H1 (cell line): ENCODE measurements at regions not wholly inside any gene's neighbourhood (a gene's known extent, or its start where the extent isn't known, plus 50 kb on each side); places are given as distances from the start of the nearest gene placed in this dataset.

Experiments used
- CTCF ChIA-PET: fragments of 300-600 bp; sonication (Branson Sonifier 250); formaldehyde crosslinking; loops from one replicate; lab custom pipeline; 2021; ENCODE audit not compliant: partially characterized antibody; lab: Charles Lee
- POLR2A ChIA-PET: fragments of 300-600 bp; sonication (Branson Sonifier 250); formaldehyde crosslinking; loops from one replicate; lab custom pipeline; 2021; ENCODE audit warnings: inconsistent platforms; ENCODE audit not compliant: partially characterized antibody; lab: Charles Lee
- DNase-seq, 2 experiments: peaks; one replicate each; pipeline versions ENCODE4 v3.0.0 to v3.0.0-alpha.2; 2010 to 2022; ENCODE audit warnings: low spot score in 2 of 2, low read depth in 1 of 2, mixed read lengths in 1 of 2
- FAIRE-seq: peaks from 2 replicates; lab custom pipeline; 2011; peaks lifted over from hg19 to GRCh38; lab: Jason Lieb, UNC
- H2AFZ ChIP-seq: 2 replicates; pipeline ENCODE4 v1.8.1; 2012; ENCODE audit warnings: low read length, inconsistent platforms
- H2AK5ac ChIP-seq: 2 replicates; pipeline ENCODE4 v1.6.1; 2013; ENCODE audit warnings: low read depth, low read length
- H2BK120ac ChIP-seq: replicated peaks from 2 replicates; pipeline ENCODE3; 2013; ENCODE audit warnings: low read depth, low read length, inconsistent platforms
- H2BK12ac ChIP-seq: 2 replicates; pipeline ENCODE4 v1.6.1; 2013; ENCODE audit warnings: low read depth, low read length
- H2BK15ac ChIP-seq: 2 replicates; pipeline ENCODE4 v1.6.1; 2013; ENCODE audit warnings: low read length
- H2BK20ac ChIP-seq: 2 replicates; pipeline ENCODE4 v1.6.1; 2013; ENCODE audit warnings: low read length
- H2BK5ac ChIP-seq: 2 replicates; pipeline ENCODE4 v1.6.1; 2013; ENCODE audit warnings: low read depth, low read length
- H3K14ac ChIP-seq: 2 replicates; pipeline ENCODE4 v1.6.1; 2013; ENCODE audit warnings: inconsistent platforms; ENCODE audit not compliant: insufficient read length
- H3K18ac ChIP-seq: 2 replicates; pipeline ENCODE4 v1.6.1; 2013; ENCODE audit warnings: low read length; ENCODE audit errors: extremely low read depth
- H3K23ac ChIP-seq: 2 replicates; pipeline ENCODE4 v1.6.1; 2013; ENCODE audit warnings: inconsistent platforms; ENCODE audit not compliant: insufficient read length
- H3K23me2 ChIP-seq: 2 replicates; pipeline ENCODE4 v1.6.1; 2013; ENCODE audit warnings: low read depth, low read length
- H3K27ac ChIP-seq: 2 replicates; pipeline ENCODE4 v1.6.1; 2011; ENCODE audit warnings: low read depth, low read length, inconsistent platforms
- H3K27me3 ChIP-seq, 4 experiments: replicated peaks in 1 of 4; 1 replicate in 1 of 4; 2 replicates in 3 of 4; pipeline versions ENCODE4 v1.6.1 to v1.8.1; 2011 to 2013; ENCODE audit warnings: low read length in 3 of 4, mild to moderate bottlenecking in 3 of 4, inconsistent platforms in 2 of 4, mixed read lengths in 2 of 4, moderate library complexity in 1 of 4; ENCODE audit not compliant: control insufficient read depth in 3 of 4, insufficient read depth in 3 of 4; ENCODE audit errors: extremely low read depth in 1 of 4
- H3K36me3 ChIP-seq, 4 experiments: 2 replicates each; pipeline versions ENCODE4 v1.6.1 to v1.8.1; 2011 to 2013; ENCODE audit warnings: mild to moderate bottlenecking in 4 of 4, low read length in 3 of 4, moderate library complexity in 2 of 4, control low read depth in 1 of 4, inconsistent platforms in 1 of 4; ENCODE audit not compliant: insufficient read depth in 4 of 4, control insufficient read depth in 2 of 4
- H3K4ac ChIP-seq: replicated peaks from 2 replicates; pipeline ENCODE3; 2013; ENCODE audit warnings: low read length, low read depth, mixed read lengths, inconsistent platforms; ENCODE audit not compliant: insufficient read length
- H3K4me1 ChIP-seq, 4 experiments: replicated peaks in 1 of 4; 1 replicate in 1 of 4; 2 replicates in 3 of 4; pipeline versions ENCODE4 v1.6.1 to v1.8.1; 2011 to 2013; ENCODE audit warnings: low read length in 3 of 4, inconsistent platforms in 2 of 4, mixed read lengths in 1 of 4; ENCODE audit not compliant: insufficient read depth in 4 of 4, control insufficient read depth in 3 of 4
- H3K4me2 ChIP-seq, 2 experiments: 2 replicates each; pipeline versions ENCODE4 v1.6.1 to v1.8.1; 2011 to 2013; ENCODE audit warnings: low read depth in 2 of 2, low read length in 2 of 2, control low read depth in 1 of 2, inconsistent platforms in 1 of 2, mild to moderate bottlenecking in 1 of 2; ENCODE audit not compliant: insufficient read depth in 1 of 2
- H3K4me3 ChIP-seq, 4 experiments: fragments of 200-600, 300-600 bp in 1 of 4; sonication (generic), shearing (Covaris generic), sonication (Bioruptor Twin) in 1 of 4; 2 replicates each; pipeline versions ENCODE4 v1.5.1 to v1.8.1; 2011 to 2016; ENCODE audit warnings: low read length in 4 of 4, low read depth in 3 of 4, control low read depth in 2 of 4, inconsistent platforms in 2 of 4, mild to moderate bottlenecking in 2 of 4, mixed read lengths in 1 of 4, moderate library complexity in 1 of 4; ENCODE audit not compliant: insufficient read depth in 2 of 4; ENCODE audit errors: extremely low read depth in 1 of 4
- H3K56ac ChIP-seq: replicated peaks from 2 replicates; pipeline ENCODE3; 2013; ENCODE audit warnings: low read depth, mild to moderate bottlenecking, mixed read lengths, low read length, inconsistent platforms; ENCODE audit not compliant: insufficient read length
- H3K79me1 ChIP-seq: 2 replicates; pipeline ENCODE4 v1.6.1; 2013; ENCODE audit warnings: low read depth, low read length, control low read depth
- H3K79me2 ChIP-seq, 2 experiments: 2 replicates each; pipeline versions ENCODE4 v1.6.1 to v1.8.1; 2012 to 2013; ENCODE audit warnings: low read length in 2 of 2, mild to moderate bottlenecking in 2 of 2, inconsistent platforms in 1 of 2; ENCODE audit not compliant: insufficient read depth in 2 of 2, control insufficient read depth in 1 of 2
- H3K9ac ChIP-seq, 4 experiments: replicated peaks in 1 of 4; 1 replicate in 1 of 4; 2 replicates in 3 of 4; pipeline versions ENCODE4 v1.6.1 to v1.8.1; 2011 to 2013; ENCODE audit warnings: low read depth in 3 of 4, low read length in 3 of 4, control low read depth in 2 of 4, mild to moderate bottlenecking in 2 of 4, moderate library complexity in 2 of 4, inconsistent platforms in 1 of 4; ENCODE audit errors: extremely low read depth in 1 of 4
- H3K9me3 ChIP-seq, 2 experiments: 2 replicates each; pipeline versions ENCODE4 v1.6.1 to v1.8.1; 2012 to 2013; ENCODE audit warnings: mild to moderate bottlenecking in 2 of 2, moderate library complexity in 2 of 2, control low read depth in 1 of 2, inconsistent platforms in 1 of 2, low read depth in 1 of 2, low read length in 1 of 2, mixed read lengths in 1 of 2; ENCODE audit not compliant: insufficient read depth in 2 of 2
- H4K20me1 ChIP-seq, 2 experiments: replicated peaks in 1 of 2; 2 replicates each; pipeline versions ENCODE3 to v1.8.1; 2011 to 2013; ENCODE audit warnings: inconsistent platforms in 2 of 2, low read length in 2 of 2, mild to moderate bottlenecking in 1 of 2; ENCODE audit not compliant: insufficient read depth in 2 of 2, control insufficient read depth in 1 of 2
- H4K5ac ChIP-seq: 2 replicates; pipeline ENCODE4 v1.6.1; 2013; ENCODE audit warnings: low read length, low read depth, mixed read lengths, inconsistent platforms; ENCODE audit not compliant: insufficient read length
- H4K8ac ChIP-seq: 2 replicates; pipeline ENCODE4 v1.8.0; 2013; ENCODE audit warnings: mild to moderate bottlenecking, moderate library complexity, low read length, inconsistent platforms; ENCODE audit not compliant: insufficient read depth; ENCODE audit errors: extremely low read depth
- H4K91ac ChIP-seq: replicated peaks from 2 replicates; pipeline ENCODE3; 2013; ENCODE audit warnings: low read length, mixed read lengths, inconsistent platforms; ENCODE audit not compliant: insufficient read length
- CEBPB ChIP-seq: IDR thresholded peaks from 2 replicates; pipeline ENCODE4 v1.6.1; 2012; ENCODE audit warnings: low read depth, low read length
- KDM4A ChIP-seq: IDR thresholded peaks from one replicate; pipeline ENCODE4 v1.7.1; 2012; ENCODE audit warnings: low read depth, mild to moderate bottlenecking, moderate library complexity, low read length, inconsistent platforms; ENCODE audit not compliant: severe bottlenecking
- MAFK ChIP-seq: IDR thresholded peaks from 2 replicates; pipeline ENCODE4 v1.6.1; 2012; ENCODE audit warnings: low read depth, mild to moderate bottlenecking, improper control_type of control experiment, low read length
- SIX5 ChIP-seq: IDR thresholded peaks from 2 replicates; pipeline ENCODE4 v1.6.1; 2011; ENCODE audit warnings: mild to moderate bottlenecking, low read depth, low read length
- TEAD4 ChIP-seq: IDR thresholded peaks from 2 replicates; pipeline ENCODE4 v1.6.1; 2012; ENCODE audit warnings: low read depth, low read length, inconsistent platforms, mixed read lengths
- WGBS, 2 experiments: shearing (Covaris generic) in 1 of 2; methylation state at CpG; one replicate each; pipeline versions ENCODE4 v1.1.6 to v1.1.7; 2013 to 2015; ENCODE audit warnings: low lambda C conversion rate in 2 of 2, mixed read lengths in 2 of 2, inconsistent platforms in 1 of 2, low coverage in 1 of 2, missing lambda C conversion rate in 1 of 2; ENCODE audit not compliant: insufficient replicate concordance in 2 of 2, insufficient coverage in 1 of 2, insufficient read length in 1 of 2; ENCODE audit errors: extremely low coverage in 1 of 2, missing lambda C conversion rate in 1 of 2; 5-methylcytosine and 5-hydroxymethylcytosine counted together
- TF ChIP-seq, protein P1 (sequence below): IDR thresholded peaks from 2 replicates; pipeline ENCODE4 v1.6.1; 2012; ENCODE audit warnings: inconsistent platforms
- TF ChIP-seq, protein P2 (sequence below): IDR thresholded peaks from 2 replicates; pipeline ENCODE4 v1.6.1; 2011; ENCODE audit warnings: low read depth, mild to moderate bottlenecking, low read length; ENCODE audit not compliant: insufficient read depth
- TF ChIP-seq, protein P3 (sequence below): IDR thresholded peaks from 2 replicates; pipeline ENCODE4 v1.6.1; 2012; ENCODE audit warnings: inconsistent platforms

DNA sequence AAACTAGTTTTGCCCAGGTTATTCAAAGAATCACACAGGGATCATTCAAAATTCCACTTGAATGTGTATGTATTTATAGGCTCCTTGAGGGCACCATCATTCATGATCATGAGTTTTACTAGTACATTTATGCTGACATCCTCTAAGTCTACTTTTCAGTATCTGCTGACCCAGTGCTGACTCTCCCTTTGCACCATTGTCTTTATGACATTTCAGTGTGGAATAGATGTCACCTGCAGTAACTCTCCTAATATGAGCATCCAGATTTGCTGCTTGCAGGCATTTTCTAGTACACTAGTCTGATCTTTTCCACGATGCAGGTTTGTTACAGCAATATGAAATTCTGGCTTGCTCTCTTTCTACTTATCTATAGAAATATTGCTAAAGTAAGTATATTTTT lies 1603.5 kb downstream of the SI start:
- Histone ChIP-seq H4K91ac (no peak overlapping the region), H4K5ac (no peak overlapping the region), H3K4me3 (no peak overlapping the region), H3K9me3 (no peaks in the 10 kb centered on the region), H3K36me3 (no peaks in the 10 kb centered on the region), H3K4me2 (no peak overlapping the region), H3K14ac (no peak overlapping the region), H3K9ac (no peak overlapping the region), H2AFZ (no peak overlapping the region), H2BK15ac (no peak overlapping the region), H3K27me3 (no peaks in the 10 kb centered on the region), H3K27ac (no peak overlapping the region), H3K23ac (no peak overlapping the region), H3K79me1 (no peaks in the 10 kb centered on the region), H2BK12ac (no peak overlapping the region), H3K79me2 (no peaks in the 10 kb centered on the region), H3K23me2 (no peaks in the 10 kb centered on the region), H3K56ac (no peak overlapping the region), H4K8ac (no peak overlapping the region), H2BK5ac (no peak overlapping the region), H3K4me1 (no peaks in the 10 kb centered on the region), H2AK5ac (no peak overlapping the region), H4K20me1 (no peaks in the 10 kb centered on the region), H2BK120ac (no peak overlapping the region), H3K18ac (no peak overlapping the region), H2BK20ac (no peak overlapping the region), H3K4ac (no peak overlapping the region)
- 95% methylated on average over 1 of the region's 1 CpG; no CpG with 5 or more reads in 1 of the 2 experiments for WGBS, 2 experiments
- DNase-seq (no peak), FAIRE-seq (no peak)
- POLR2A ChIA-PET = no interaction called here
- CTCF ChIA-PET = no interaction called here
- no peak for TF ChIP-seq CEBPB
- TF ChIP-seq MAFK = no peak
- TF ChIP-seq, protein P1, sequence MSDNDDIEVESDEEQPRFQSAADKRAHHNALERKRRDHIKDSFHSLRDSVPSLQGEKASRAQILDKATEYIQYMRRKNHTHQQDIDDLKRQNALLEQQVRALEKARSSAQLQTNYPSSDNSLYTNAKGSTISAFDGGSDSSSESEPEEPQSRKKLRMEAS = no peak
- TF ChIP-seq, protein P2, sequence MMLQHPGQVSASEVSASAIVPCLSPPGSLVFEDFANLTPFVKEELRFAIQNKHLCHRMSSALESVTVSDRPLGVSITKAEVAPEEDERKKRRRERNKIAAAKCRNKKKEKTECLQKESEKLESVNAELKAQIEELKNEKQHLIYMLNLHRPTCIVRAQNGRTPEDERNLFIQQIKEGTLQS = no peak
- no peak for TF ChIP-seq KDM4A
- TF ChIP-seq TEAD4 = no peak
- TF ChIP-seq SIX5 = no peak
- TF ChIP-seq, protein P3, sequence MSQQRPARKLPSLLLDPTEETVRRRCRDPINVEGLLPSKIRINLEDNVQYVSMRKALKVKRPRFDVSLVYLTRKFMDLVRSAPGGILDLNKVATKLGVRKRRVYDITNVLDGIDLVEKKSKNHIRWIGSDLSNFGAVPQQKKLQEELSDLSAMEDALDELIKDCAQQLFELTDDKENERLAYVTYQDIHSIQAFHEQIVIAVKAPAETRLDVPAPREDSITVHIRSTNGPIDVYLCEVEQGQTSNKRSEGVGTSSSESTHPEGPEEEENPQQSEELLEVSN = no peak
